ENCODE measurements at regions not wholly inside any gene's neighbourhood (a gene's known extent, or its start where the extent isn't known, plus 50 kb on each side); places are given as distances from the start of the nearest gene placed in this dataset.

GRCh38 chr6:169019727-169020491 is 233.7 kb downstream of the THBS2 start:
- intact Hi-C loops (cut with DNase I; ENCODE audit: low total_unique reads) = no loop called here
- H3K27ac ChIP-seq = no peak overlapping the region
- peaks cover 0 to 10% of the 10 kb centered on the region in 2 donors for H3K9me3 ChIP-seq
- no peak for DNase-seq
- TF ChIP-seq POLR2A (IDR thresholded peaks at IDR 0.05) = no peak
- TF ChIP-seq, protein P1, sequence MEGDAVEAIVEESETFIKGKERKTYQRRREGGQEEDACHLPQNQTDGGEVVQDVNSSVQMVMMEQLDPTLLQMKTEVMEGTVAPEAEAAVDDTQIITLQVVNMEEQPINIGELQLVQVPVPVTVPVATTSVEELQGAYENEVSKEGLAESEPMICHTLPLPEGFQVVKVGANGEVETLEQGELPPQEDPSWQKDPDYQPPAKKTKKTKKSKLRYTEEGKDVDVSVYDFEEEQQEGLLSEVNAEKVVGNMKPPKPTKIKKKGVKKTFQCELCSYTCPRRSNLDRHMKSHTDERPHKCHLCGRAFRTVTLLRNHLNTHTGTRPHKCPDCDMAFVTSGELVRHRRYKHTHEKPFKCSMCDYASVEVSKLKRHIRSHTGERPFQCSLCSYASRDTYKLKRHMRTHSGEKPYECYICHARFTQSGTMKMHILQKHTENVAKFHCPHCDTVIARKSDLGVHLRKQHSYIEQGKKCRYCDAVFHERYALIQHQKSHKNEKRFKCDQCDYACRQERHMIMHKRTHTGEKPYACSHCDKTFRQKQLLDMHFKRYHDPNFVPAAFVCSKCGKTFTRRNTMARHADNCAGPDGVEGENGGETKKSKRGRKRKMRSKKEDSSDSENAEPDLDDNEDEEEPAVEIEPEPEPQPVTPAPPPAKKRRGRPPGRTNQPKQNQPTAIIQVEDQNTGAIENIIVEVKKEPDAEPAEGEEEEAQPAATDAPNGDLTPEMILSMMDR (IDR thresholded peaks at IDR 0.05) = no peak
- H3K36me3 ChIP-seq = no peaks in the 10 kb centered on the region
- H3K4me1 ChIP-seq = no peaks in the 10 kb centered on the region
- H3K27me3 ChIP-seq = no peaks in the 10 kb centered on the region
- no peak overlapping the region for H3K4me3 ChIP-seq

DNA sequence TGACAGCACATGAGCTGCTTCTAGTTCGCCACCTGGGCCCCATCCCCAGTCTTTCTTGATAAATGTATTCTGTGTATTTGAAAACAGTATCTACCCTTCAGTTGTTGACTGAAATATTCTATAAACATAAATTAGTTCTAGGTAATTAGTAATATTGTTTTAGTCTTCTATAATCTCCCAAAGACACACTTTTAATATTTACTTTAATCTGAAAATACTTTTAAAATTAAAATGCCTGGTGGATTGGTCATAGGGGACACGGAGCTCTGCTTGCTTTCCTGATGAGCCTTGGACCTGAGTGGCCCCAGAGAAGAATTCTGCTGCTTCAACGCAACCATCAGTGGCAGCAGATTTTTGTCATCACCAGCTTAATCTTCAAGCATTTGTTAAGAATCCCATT is 234.5 kb downstream of the THBS2 start:
- intact Hi-C loops (cut with DNase I; ENCODE audit: low total_unique reads) = no loop called here
- H3K4me1 ChIP-seq = no peaks in the 10 kb centered on the region
- no peaks in the 10 kb centered on the region for H3K36me3 ChIP-seq
- H3K4me3 ChIP-seq = no peak overlapping the region
- peaks cover 0 to 10% of the 10 kb centered on the region in 2 donors for H3K9me3 ChIP-seq
- TF ChIP-seq, protein P1 (IDR thresholded peaks at IDR 0.05) = no peak
- TF ChIP-seq POLR2A (IDR thresholded peaks at IDR 0.05) = no peak
- no peaks in the 10 kb centered on the region for H3K27me3 ChIP-seq
- DNase-seq = no peak
- no peak overlapping the region for H3K27ac ChIP-seq

DNA sequence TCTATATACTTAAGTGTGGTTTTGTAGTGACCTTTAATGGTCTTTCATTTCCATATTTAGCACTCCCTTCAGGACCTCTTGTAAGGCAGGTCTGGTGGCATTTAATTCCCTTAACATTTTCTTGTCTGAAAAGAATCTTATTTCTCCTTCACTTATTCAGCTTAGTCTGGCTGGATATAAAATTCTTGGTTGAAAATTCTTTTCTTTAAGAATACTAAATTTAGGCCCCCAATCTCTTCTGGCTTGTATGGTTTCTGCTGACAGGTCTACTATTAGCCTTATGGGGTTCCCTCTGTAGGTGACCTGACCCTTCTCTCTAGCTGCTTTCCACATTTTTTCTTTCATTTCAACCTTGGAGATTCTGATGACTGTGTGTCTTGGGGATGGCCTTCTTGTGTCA is 236.9 kb downstream of the THBS2 start:
- no peak overlapping the region for H3K4me3 ChIP-seq
- intact Hi-C loops (cut with DNase I; ENCODE audit: low total_unique reads) = no loop called here
- no peak for DNase-seq
- TF ChIP-seq, protein P1 (IDR thresholded peaks at IDR 0.05) = no peak
- TF ChIP-seq POLR2A (IDR thresholded peaks at IDR 0.05) = no peak
- no peaks in the 10 kb centered on the region for H3K27me3 ChIP-seq
- H3K27ac ChIP-seq = no peak overlapping the region
- H3K4me1 ChIP-seq = no peaks in the 10 kb centered on the region
- peaks cover 0 to 10% of the 10 kb centered on the region in 2 donors for H3K9me3 ChIP-seq
- no peaks in the 10 kb centered on the region for H3K36me3 ChIP-seq

DNA sequence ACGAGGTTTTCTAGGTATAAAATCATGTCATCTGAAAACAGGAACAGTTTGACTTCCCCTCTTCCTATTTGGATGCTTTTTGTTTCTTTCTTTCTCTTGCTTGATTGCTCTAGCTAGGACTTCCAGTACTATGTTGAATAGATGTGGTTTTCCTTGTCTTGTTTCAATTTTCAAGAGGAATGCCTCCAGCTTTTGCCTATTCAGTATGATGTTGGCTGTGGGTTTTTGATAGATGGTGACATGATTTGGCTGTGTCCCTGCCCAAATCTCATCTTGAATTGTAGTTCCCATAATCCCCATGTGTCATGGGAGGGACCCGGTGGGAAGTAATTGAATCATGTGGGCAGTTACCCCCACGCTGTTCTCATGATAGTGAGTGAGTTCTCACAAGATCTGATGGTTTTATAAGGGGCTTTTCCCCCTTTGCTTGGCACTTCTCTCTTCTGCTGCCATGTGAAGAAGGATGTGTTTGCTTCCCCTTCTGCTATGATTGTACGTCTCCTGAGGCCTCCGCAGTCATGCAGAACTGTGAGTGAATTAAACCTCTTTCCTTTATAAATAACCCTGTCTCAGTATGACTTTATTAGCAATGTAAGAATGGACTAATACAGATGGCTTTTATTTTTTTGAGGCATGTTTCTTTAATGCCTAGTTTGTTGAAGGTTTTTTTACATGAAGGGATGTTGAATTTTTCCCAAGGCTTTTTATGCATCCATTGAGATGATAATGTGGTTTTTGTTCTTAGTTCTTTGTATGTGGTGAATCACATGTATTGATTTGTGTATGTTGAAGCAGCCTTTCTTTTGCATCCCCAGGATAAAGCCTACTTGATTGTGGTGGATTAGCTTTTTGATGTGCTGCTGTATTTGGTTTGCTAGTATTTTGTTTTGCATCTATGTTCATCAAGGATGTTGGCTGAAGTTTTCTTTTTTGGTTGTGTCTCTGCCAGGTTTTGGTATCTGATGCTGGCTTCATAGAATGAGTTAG is 239.1 kb downstream of the THBS2 start:
- H3K9me3 ChIP-seq = peaks cover 0 to 10% of the 10 kb centered on the region in 2 donors
- no peaks in the 10 kb centered on the region for H3K27me3 ChIP-seq
- H3K27ac ChIP-seq = peak overlapping the region in 1 of 2 donors; percentile 26
- DNase-seq = no peak
- TF ChIP-seq, protein P1 (IDR thresholded peaks at IDR 0.05) = no peak
- TF ChIP-seq POLR2A (IDR thresholded peaks at IDR 0.05) = no peak
- no peaks in the 10 kb centered on the region for H3K36me3 ChIP-seq
- H3K4me1 ChIP-seq = no peaks in the 10 kb centered on the region
- intact Hi-C loops (cut with DNase I; ENCODE audit: low total_unique reads) = no loop called here
- no peak overlapping the region for H3K4me3 ChIP-seq

- H3K4me3 ChIP-seq = no peak overlapping the region
- TF ChIP-seq, protein P1 (IDR thresholded peaks at IDR 0.05) = no peak
- no peak for TF ChIP-seq POLR2A (IDR thresholded peaks at IDR 0.05)
- no peaks in the 10 kb centered on the region for H3K36me3 ChIP-seq
- H3K27ac ChIP-seq = no peak overlapping the region
- intact Hi-C loops (cut with DNase I; ENCODE audit: low total_unique reads) = no loop called here
- no peaks in the 10 kb centered on the region for H3K4me1 ChIP-seq
- no peaks in the 10 kb centered on the region for H3K9me3 ChIP-seq
- no peaks in the 10 kb centered on the region for H3K27me3 ChIP-seq
- DNase-seq = no peak
These were observed 244.0 kb downstream of the THBS2 start for GRCh38 chr6:169009628-169010027.
